Activated T-helper 2 cell treated with anti-CD3 and anti-CD28 coated beads, Interferon-gamma antibody, Interleukin-2, Interleukin-4, amounts not matched to agents 10 μg/mL and 5 μg/mL and 100 μg/mL, durations not matched to agents 14 hours and 24 hours and 36 hours (primary cell): ENCODE measurements at regions not wholly inside any gene's neighbourhood (a gene's known extent, or its start where the extent isn't known, plus 50 kb on each side); places are given as distances from the start of the nearest gene placed in this dataset.

ENCODE experiments used
- DNase-seq: peaks from one replicate; pipeline ENCODE4 v3.0.0; 2021; ENCODE audit warnings: low spot score
- H3K27ac Mint-ChIP-seq: one replicate; pipeline ENCODE4 v1.8.0; 2021; ENCODE audit warnings: mixed read lengths
- H3K27me3 Mint-ChIP-seq: one replicate; pipeline ENCODE4 v1.8.0; 2021; ENCODE audit warnings: low read depth, mixed read lengths
- H3K36me3 Mint-ChIP-seq: one replicate; pipeline ENCODE4 v1.8.0; 2021; ENCODE audit warnings: low read depth, mixed read lengths
- H3K4me1 Mint-ChIP-seq: one replicate; pipeline ENCODE4 v1.8.0; 2021; ENCODE audit warnings: low read depth, mixed read lengths
- H3K4me3 Mint-ChIP-seq: one replicate; pipeline ENCODE4 v1.8.0; 2021; ENCODE audit warnings: low read depth, mild to moderate bottlenecking, moderate library complexity, mixed read lengths
- H3K9me3 Mint-ChIP-seq: one replicate; pipeline ENCODE4 v1.8.0; 2021; ENCODE audit warnings: mixed read lengths
- intact Hi-C: fragments of 100-400 bp; cut with micrococcal nuclease; formaldehyde crosslinking; loops from one replicate; pipeline ENCODE4 v1.15.1; 2023

GRCh38 chr20:20824924-20825584 is 112.6 kb upstream of the RALGAPA2 start:
- Mint-ChIP-seq H3K4me1 (no peaks in the 10 kb centered on the region), H3K36me3 (no peaks in the 10 kb centered on the region), H3K27me3 (peaks cover 10% of the 10 kb centered on the region), H3K9me3 (no peaks in the 10 kb centered on the region), H3K4me3 (no peak overlapping the region), H3K27ac (no peak overlapping the region)
- intact Hi-C loops: loop anchor here (1.0 to 5.0 kb wide), 2 partner anchors 160 to 743 kb away; no protein-coding TSS in a partner anchor
- peak; percentile 26 for DNase-seq

DNA sequence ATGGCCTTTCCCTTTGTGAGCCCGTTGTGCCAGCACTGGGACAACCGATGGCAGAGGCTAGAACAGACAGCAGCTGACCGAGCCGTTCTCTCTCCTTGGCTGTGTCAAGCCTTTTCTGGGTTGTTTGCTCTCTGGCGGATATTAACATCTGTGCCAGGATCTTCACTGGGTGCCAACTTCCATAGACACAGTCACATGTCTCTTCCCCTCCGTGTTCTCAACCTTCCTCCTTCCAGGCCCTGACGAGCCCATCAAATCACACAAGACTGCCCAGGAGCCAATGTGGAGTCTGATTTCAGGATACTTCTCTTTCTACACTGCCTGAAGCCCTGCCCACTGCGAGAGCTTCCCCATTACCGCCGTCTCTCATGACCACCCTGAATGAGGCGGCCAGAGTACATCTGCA is 111.0 kb upstream of the RALGAPA2 start:
- Mint-ChIP-seq H3K27me3 (peaks cover 10% of the 10 kb centered on the region), H3K9me3 (no peaks in the 10 kb centered on the region), H3K4me3 (no peak overlapping the region), H3K27ac (no peak overlapping the region), H3K36me3 (no peaks in the 10 kb centered on the region), H3K4me1 (no peaks in the 10 kb centered on the region)
- intact Hi-C loops: no loop called here
- DNase-seq: no peak

GRCh38 chr20:20821484-20822260 is 109.2 kb upstream of the RALGAPA2 start:
- intact Hi-C loops: no loop called here
- Mint-ChIP-seq H3K27me3 (peaks cover 14% of the 10 kb centered on the region), H3K36me3 (no peaks in the 10 kb centered on the region), H3K9me3 (no peaks in the 10 kb centered on the region), H3K27ac (no peak overlapping the region), H3K4me3 (no peak overlapping the region), H3K4me1 (no peaks in the 10 kb centered on the region)
- DNase-seq: no peak

DNA sequence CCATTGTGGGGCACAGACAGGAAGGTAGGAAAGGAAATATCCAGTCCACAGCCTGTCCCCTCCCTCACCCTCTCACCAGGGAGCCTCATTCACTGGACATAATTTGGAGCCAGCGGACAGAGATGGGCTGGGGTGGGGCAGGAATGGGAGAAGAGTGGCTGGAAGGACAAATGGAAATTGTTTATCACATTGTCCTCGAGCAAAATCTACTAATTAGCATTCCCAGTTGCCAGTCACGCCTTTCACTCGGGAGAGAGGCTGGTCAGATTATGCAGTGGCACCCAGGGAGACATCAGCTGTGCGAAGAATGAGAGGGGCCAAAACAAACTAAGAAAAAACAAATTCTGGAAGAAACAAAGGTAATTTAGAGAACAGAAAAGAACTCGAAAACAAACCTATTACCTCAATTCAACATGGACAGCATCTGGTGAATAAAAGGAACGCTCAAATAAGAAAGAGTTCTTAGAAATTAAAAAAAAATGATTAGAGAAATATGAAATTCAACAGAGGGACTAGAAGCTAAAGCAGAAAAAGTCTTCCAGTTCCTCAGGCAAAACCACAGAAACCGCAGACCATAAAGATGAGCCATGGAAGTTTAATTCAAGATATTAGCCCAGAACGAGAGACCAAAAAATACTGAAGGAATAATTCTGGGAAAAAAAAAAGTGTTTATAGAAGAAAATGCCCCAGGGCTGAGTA is 108.5 kb upstream of the RALGAPA2 start:
- no peak overlapping the region for H3K27ac Mint-ChIP-seq
- H3K9me3 Mint-ChIP-seq: no peaks in the 10 kb centered on the region
- peaks cover 14% of the 10 kb centered on the region for H3K27me3 Mint-ChIP-seq
- DNase-seq: no peak
- H3K36me3 Mint-ChIP-seq: no peaks in the 10 kb centered on the region
- intact Hi-C loops: no loop called here
- H3K4me1 Mint-ChIP-seq: no peaks in the 10 kb centered on the region
- H3K4me3 Mint-ChIP-seq: no peak overlapping the region

GRCh38 chr20:20820104-20820503 is 107.7 kb upstream of the RALGAPA2 start:
- Mint-ChIP-seq H3K4me3 (no peak overlapping the region), H3K27ac (no peak overlapping the region), H3K4me1 (no peaks in the 10 kb centered on the region), H3K36me3 (no peaks in the 10 kb centered on the region), H3K9me3 (no peaks in the 10 kb centered on the region), H3K27me3 (peaks cover 14% of the 10 kb centered on the region)
- intact Hi-C loops: no loop called here
- DNase-seq: no peak

GRCh38 chr20:20816969-20817755 is 104.7 kb upstream of the RALGAPA2 start:
- peaks cover 8% of the 10 kb centered on the region for H3K27me3 Mint-ChIP-seq
- H3K27ac Mint-ChIP-seq: no peak overlapping the region
- no peak for DNase-seq
- no peaks in the 10 kb centered on the region for H3K36me3 Mint-ChIP-seq
- no peaks in the 10 kb centered on the region for H3K4me1 Mint-ChIP-seq
- H3K4me3 Mint-ChIP-seq: no peak overlapping the region
- H3K9me3 Mint-ChIP-seq: no peaks in the 10 kb centered on the region
- intact Hi-C loops: no loop called here

- Mint-ChIP-seq H3K9me3 (no peaks in the 10 kb centered on the region), H3K4me3 (no peak overlapping the region), H3K36me3 (no peaks in the 10 kb centered on the region), H3K4me1 (no peaks in the 10 kb centered on the region), H3K27ac (no peak overlapping the region), H3K27me3 (peaks cover 5% of the 10 kb centered on the region)
- intact Hi-C loops: no loop called here
- DNase-seq: no peak
Observed at GRCh38 chr20:20815711-20816455, 103.4 kb upstream of the RALGAPA2 start.

GRCh38 chr20:20814685-20815084 is 102.2 kb upstream of the RALGAPA2 start:
- H3K4me3 Mint-ChIP-seq: no peak overlapping the region
- peaks cover 6% of the 10 kb centered on the region for H3K27me3 Mint-ChIP-seq
- intact Hi-C loops: no loop called here
- no peaks in the 10 kb centered on the region for H3K36me3 Mint-ChIP-seq
- no peak overlapping the region for H3K27ac Mint-ChIP-seq
- H3K9me3 Mint-ChIP-seq: no peaks in the 10 kb centered on the region
- H3K4me1 Mint-ChIP-seq: no peaks in the 10 kb centered on the region
- no peak for DNase-seq

- Mint-ChIP-seq H3K4me1 (no peaks in the 10 kb centered on the region), H3K27ac (no peak overlapping the region), H3K9me3 (no peaks in the 10 kb centered on the region), H3K27me3 (peaks cover 5% of the 10 kb centered on the region), H3K36me3 (no peaks in the 10 kb centered on the region), H3K4me3 (no peak overlapping the region)
- intact Hi-C loops: no loop called here
- DNase-seq: no peak
Observed at GRCh38 chr20:20812136-20812535, 99.7 kb upstream of the RALGAPA2 start.

DNA sequence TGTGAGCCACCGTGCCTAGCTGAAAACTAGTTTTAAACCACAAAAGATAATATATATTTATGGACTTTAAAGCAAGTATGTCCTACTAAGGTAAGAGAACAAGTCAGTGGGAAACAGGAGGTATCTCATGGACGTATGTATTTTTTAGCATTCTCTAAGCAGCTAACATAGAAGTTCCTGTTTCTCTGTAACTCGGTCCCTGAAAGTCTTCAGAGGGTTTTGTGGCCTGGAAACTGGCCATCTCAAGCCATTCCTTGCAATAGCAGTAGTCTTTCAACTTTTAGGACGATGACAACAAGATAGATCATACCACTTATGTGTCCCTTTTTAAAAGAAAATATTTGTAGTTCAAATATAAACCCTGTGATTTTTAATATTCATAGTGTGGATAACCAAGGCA is 95.6 kb upstream of the RALGAPA2 start:
- peaks cover 2% of the 10 kb centered on the region for H3K27me3 Mint-ChIP-seq
- no peaks in the 10 kb centered on the region for H3K4me1 Mint-ChIP-seq
- no peaks in the 10 kb centered on the region for H3K9me3 Mint-ChIP-seq
- no peak for DNase-seq
- H3K27ac Mint-ChIP-seq: no peak overlapping the region
- no peaks in the 10 kb centered on the region for H3K36me3 Mint-ChIP-seq
- intact Hi-C loops: no loop called here
- H3K4me3 Mint-ChIP-seq: no peak overlapping the region

DNA sequence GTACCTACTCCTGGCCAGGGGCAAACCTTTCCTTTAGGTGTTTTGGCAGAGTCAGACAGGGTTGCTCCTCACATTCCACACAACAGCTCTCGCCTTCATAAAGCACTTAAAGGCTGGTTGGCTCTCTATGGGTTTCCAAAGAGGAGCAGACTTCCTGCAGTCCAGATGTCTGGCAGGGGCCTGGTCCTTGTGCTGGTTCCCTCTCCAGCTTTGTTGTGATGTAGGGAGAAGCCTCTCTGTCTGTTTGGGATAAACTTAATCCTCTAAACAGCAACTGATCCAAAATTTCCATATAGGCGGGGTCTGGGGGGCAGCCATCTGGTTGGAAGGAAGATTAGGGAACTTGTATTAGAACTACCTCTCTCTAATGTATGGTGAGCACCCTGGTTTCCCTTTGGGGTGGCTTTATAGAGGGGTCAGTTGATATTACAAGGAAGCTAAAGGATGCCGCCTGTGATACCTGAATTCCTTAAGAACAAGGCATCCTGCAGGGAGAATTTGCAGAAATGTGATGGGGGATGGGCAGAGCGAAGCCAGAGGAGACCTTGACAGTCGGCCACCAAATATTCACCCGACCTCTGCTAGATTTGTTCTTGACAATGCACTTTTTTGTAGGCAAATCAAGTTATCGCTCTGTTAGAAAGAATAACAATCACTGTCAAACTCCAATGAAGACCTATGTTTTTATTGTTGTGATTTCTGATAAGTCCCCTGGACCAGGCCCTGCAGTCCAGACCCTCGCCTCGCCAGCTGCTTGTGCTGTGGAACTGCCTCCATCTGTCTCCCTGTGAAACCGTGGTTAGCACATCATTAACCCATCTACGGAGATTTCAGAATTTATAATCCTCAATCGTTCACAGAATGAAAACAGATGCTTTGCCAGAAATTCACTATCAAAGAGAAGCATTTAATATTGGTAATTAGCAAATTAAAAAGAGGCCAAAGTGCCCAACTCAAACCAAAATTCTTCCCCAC is 94.0 kb upstream of the RALGAPA2 start:
- Mint-ChIP-seq H3K27ac (no peak overlapping the region), H3K4me1 (no peaks in the 10 kb centered on the region), H3K4me3 (no peak overlapping the region), H3K9me3 (no peaks in the 10 kb centered on the region), H3K36me3 (no peaks in the 10 kb centered on the region), H3K27me3 (peaks cover 2% of the 10 kb centered on the region)
- intact Hi-C loops: no loop called here
- DNase-seq: no peak
